Neuronal stem cell (in vitro differentiated cells): ENCODE measurements at regions not wholly inside any gene's neighbourhood (a gene's known extent, or its start where the extent isn't known, plus 50 kb on each side); places are given as distances from the start of the nearest gene placed in this dataset.
"Not testable (repeated sequence)": the region's sequence is repeated elsewhere in the genome, so short reads cannot be mapped to it uniquely, and the experiment has no call there.

Source experiments
- DNase-seq: peaks from one replicate; pipeline ENCODE4 v3.0.0-alpha.2; 2013; ENCODE audit warnings: low spot score
- H2AFZ ChIP-seq: one replicate; pipeline ENCODE4 v1.6.1; 2013; ENCODE audit warnings: mild to moderate bottlenecking, low read length, inconsistent platforms
- H2AK5ac ChIP-seq: 2 replicates; pipeline ENCODE4 v1.6.1; 2013; ENCODE audit warnings: low read depth, mild to moderate bottlenecking, inconsistent platforms, low read length, moderate library complexity, mixed read lengths
- H2BK120ac ChIP-seq: 2 replicates; pipeline ENCODE4 v1.6.1; 2013; ENCODE audit warnings: low read depth, mild to moderate bottlenecking, inconsistent platforms, low read length, moderate library complexity, mixed read lengths
- H2BK12ac ChIP-seq: one replicate; pipeline ENCODE4 v1.6.1; 2013; ENCODE audit warnings: low read length, inconsistent platforms
- H2BK15ac ChIP-seq: 2 replicates; pipeline ENCODE4 v1.6.1; 2013; ENCODE audit warnings: mild to moderate bottlenecking, low read length, inconsistent platforms, mixed read lengths
- H2BK5ac ChIP-seq: one replicate; pipeline ENCODE4 v1.6.1; 2013; ENCODE audit warnings: inconsistent platforms, mild to moderate bottlenecking, low read length, moderate library complexity
- H3K14ac ChIP-seq: one replicate; pipeline ENCODE4 v1.6.1; 2013; ENCODE audit warnings: low read length, inconsistent platforms
- H3K18ac ChIP-seq: 2 replicates; pipeline ENCODE4 v1.6.1; 2013; ENCODE audit warnings: low read length, inconsistent platforms
- H3K23ac ChIP-seq: 2 replicates; pipeline ENCODE4 v1.6.1; 2013; ENCODE audit warnings: low read depth, mild to moderate bottlenecking, mixed read lengths, low read length, inconsistent platforms; ENCODE audit not compliant: poor library complexity
- H3K27ac ChIP-seq: replicated peaks from 3 replicates; pipeline ENCODE4 v1.5.1; 2013; ENCODE audit warnings: low read length, inconsistent platforms
- H3K27me3 ChIP-seq, 3 experiments: 2 replicates each; pipeline ENCODE4 v1.6.1; 2013; ENCODE audit warnings: low read length in 3 of 3, mild to moderate bottlenecking in 2 of 3, inconsistent platforms in 1 of 3, low read depth in 1 of 3, mixed read lengths in 1 of 3, moderate library complexity in 1 of 3; ENCODE audit not compliant: control insufficient read depth in 3 of 3, insufficient read depth in 3 of 3
- H3K36me3 ChIP-seq, 2 donors: replicated peaks in 1 of 2; 2 replicates each; pipeline ENCODE4 v1.6.1; 2013; ENCODE audit warnings: low read length in 2 of 2; ENCODE audit not compliant: control insufficient read depth in 2 of 2, insufficient read depth in 2 of 2
- H3K4ac ChIP-seq: 2 replicates; pipeline ENCODE4 v1.6.1; 2013; ENCODE audit warnings: inconsistent platforms, mild to moderate bottlenecking, low read length, moderate library complexity
- H3K4me1 ChIP-seq, 2 donors: 1 replicate in 1 of 2; 2 replicates in 1 of 2; pipeline ENCODE4 v1.6.1; 2013; ENCODE audit warnings: low read length in 2 of 2, low read depth in 1 of 2; ENCODE audit not compliant: control insufficient read depth in 2 of 2, insufficient read depth in 1 of 2
- H3K4me2 ChIP-seq: one replicate; pipeline ENCODE4 v1.6.1; 2013; ENCODE audit warnings: mild to moderate bottlenecking, low read length, inconsistent platforms; ENCODE audit not compliant: insufficient read depth, poor library complexity, severe bottlenecking
- H3K4me3 ChIP-seq, 2 donors: 2 replicates each; pipeline ENCODE4 v1.5.1; 2013; ENCODE audit warnings: low read length in 2 of 2, mild to moderate bottlenecking in 2 of 2, inconsistent platforms in 1 of 2, moderate library complexity in 1 of 2
- H3K79me1 ChIP-seq: one replicate; pipeline ENCODE4 v1.6.1; 2013; ENCODE audit warnings: low read depth, mild to moderate bottlenecking, inconsistent platforms, low read length, moderate library complexity
- H3K9ac ChIP-seq: one replicate; pipeline ENCODE4 v1.6.1; 2013; ENCODE audit warnings: mild to moderate bottlenecking, low read depth, low read length, inconsistent platforms; ENCODE audit not compliant: poor library complexity
- H3K9me3 ChIP-seq, 2 donors: replicated peaks in 1 of 2; 2 replicates each; pipeline versions ENCODE3 to v1.6.1; 2013; ENCODE audit warnings: low read length in 2 of 2, mild to moderate bottlenecking in 2 of 2, inconsistent platforms in 1 of 2, low read depth in 1 of 2, mixed read lengths in 1 of 2, moderate library complexity in 1 of 2; ENCODE audit not compliant: control insufficient read depth in 2 of 2, insufficient read depth in 1 of 2
- H4K8ac ChIP-seq: one replicate; pipeline ENCODE4 v1.6.1; 2013; ENCODE audit warnings: low read depth, mild to moderate bottlenecking, inconsistent platforms, low read length, moderate library complexity
- H4K91ac ChIP-seq: one replicate; pipeline ENCODE4 v1.6.1; 2013; ENCODE audit warnings: low read length, low read depth, mild to moderate bottlenecking, inconsistent platforms; ENCODE audit not compliant: poor library complexity
- WGBS, 2 donors: extraction: QIAGEN DNeasy Blood & Tissue Kit; methylation state at CpG; one replicate each; pipeline ENCODE4 v1.1.7; 2013; ENCODE audit warnings: missing lambda C conversion rate in 2 of 2, mixed read lengths in 1 of 2; ENCODE audit not compliant: insufficient read length in 2 of 2, insufficient replicate concordance in 1 of 2; ENCODE audit errors: extremely low coverage in 2 of 2; 5-methylcytosine and 5-hydroxymethylcytosine counted together

DNA sequence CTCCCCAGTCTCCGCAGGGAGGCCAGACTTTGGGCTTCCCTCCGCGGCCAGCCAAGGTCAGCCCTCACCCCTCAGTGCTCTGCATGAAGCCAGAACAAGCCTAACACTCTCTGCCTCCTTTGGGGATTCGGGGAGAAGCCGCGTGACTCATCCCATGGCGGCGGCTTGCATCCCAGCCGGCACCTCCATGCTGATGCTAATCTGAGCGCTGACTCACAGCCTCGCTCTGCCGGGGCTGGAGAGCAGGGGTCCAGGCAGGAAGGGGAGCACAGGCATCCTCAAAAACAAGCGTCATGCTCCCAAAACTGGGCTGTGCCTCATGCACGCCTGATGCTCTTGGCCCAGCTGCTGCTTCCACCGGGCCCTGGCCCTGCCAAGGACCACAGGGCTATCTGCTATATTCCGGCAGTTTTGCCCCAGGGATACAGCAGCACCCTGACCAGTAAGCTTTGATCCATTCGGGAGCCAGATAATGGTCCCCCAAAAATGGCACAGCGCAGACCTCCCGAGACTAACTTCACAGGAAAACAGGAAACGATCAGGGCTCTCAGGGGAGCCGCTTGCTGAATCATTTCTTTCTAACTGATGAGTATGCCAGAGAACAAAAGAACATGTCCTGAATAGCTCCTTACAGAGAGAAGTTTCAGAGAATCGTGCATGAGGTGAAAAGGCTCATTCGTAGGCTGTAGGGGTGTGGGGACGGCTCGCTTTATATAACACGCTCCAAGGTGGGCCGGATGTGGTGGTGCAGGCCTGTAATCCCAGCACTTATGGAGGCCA, 254.4 kb upstream of the USP9Y start:
- not testable (repeated sequence) for H3K9ac ChIP-seq, H3K27me3 ChIP-seq, H3K4me2 ChIP-seq, H3K36me3 ChIP-seq, H3K4ac ChIP-seq, H3K27ac ChIP-seq, H2BK15ac ChIP-seq, H3K79me1 ChIP-seq, H2BK5ac ChIP-seq, H4K91ac ChIP-seq, H3K4me1 ChIP-seq, H2BK120ac ChIP-seq, H3K4me3 ChIP-seq, H3K14ac ChIP-seq, H4K8ac ChIP-seq, H3K18ac ChIP-seq, H2AK5ac ChIP-seq, H2AFZ ChIP-seq, DNase-seq, H2BK12ac ChIP-seq, H3K9me3 ChIP-seq, H3K23ac ChIP-seq
- WGBS, 2 donors, result no CpG with 5 or more reads among the region's 27 CpGs

GRCh38 chrY:12448561-12448960, 252.5 kb upstream of the USP9Y start:
- DNase-seq, H3K4me1 ChIP-seq, H3K27ac ChIP-seq, H2BK120ac ChIP-seq, H2BK12ac ChIP-seq, H3K27me3 ChIP-seq, H3K4me2 ChIP-seq, H3K18ac ChIP-seq, H4K91ac ChIP-seq, H3K4me3 ChIP-seq, H3K79me1 ChIP-seq, H3K9me3 ChIP-seq, H2BK15ac ChIP-seq, H2BK5ac ChIP-seq, H3K36me3 ChIP-seq, H2AK5ac ChIP-seq, H3K14ac ChIP-seq, H3K23ac ChIP-seq, H3K9ac ChIP-seq, H4K8ac ChIP-seq, H2AFZ ChIP-seq, H3K4ac ChIP-seq: not testable (repeated sequence)
- no CpG with 5 or more reads among the region's 6 CpGs for WGBS, 2 donors

GRCh38 chrY:12453318-12453717, 247.7 kb upstream of the USP9Y start:
- not testable (repeated sequence) for H3K27ac ChIP-seq, H3K36me3 ChIP-seq, DNase-seq, H3K9ac ChIP-seq, H3K27me3 ChIP-seq, H3K23ac ChIP-seq, H3K9me3 ChIP-seq, H2BK15ac ChIP-seq, H3K4me3 ChIP-seq, H2AK5ac ChIP-seq, H3K14ac ChIP-seq, H4K91ac ChIP-seq, H3K4me2 ChIP-seq, H2BK12ac ChIP-seq, H3K18ac ChIP-seq, H3K4me1 ChIP-seq, H2BK120ac ChIP-seq, H2BK5ac ChIP-seq, H3K79me1 ChIP-seq, H2AFZ ChIP-seq, H4K8ac ChIP-seq, H3K4ac ChIP-seq
- no CpG with 5 or more reads among the region's 26 CpGs for WGBS, 2 donors

DNA sequence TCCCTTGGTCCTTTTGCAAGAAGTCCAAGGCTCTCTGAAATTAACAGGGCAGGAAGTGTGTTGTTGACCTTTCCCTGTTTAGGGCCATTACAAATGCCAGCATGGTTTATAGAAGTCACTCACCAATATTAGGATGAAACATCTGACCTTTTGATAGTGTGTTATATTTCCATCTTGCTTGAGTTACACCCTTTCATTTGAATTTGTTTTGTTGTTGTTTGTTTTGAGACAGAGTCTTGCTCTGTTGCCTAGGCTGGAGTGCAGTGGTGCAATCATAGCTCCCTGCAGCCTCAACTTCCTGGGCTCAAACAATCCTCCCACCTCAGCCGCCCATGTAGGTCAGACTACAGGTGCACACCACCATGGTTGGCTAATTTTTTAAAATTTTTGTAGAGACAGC, 241.1 kb upstream of the USP9Y start:
- Histone ChIP-seq H3K4me3 (no peak overlapping the region), H2AFZ (no peak overlapping the region), H3K79me1 (no peaks in the 10 kb centered on the region), H4K8ac (no peak overlapping the region), H3K9me3 (no peaks in the 10 kb centered on the region), H3K14ac (no peak overlapping the region), H3K27me3 (no peaks in the 10 kb centered on the region), H3K18ac (no peak overlapping the region), H3K9ac (no peak overlapping the region), H3K4me2 (no peak overlapping the region), H2AK5ac (no peak overlapping the region), H3K36me3 (no peaks in the 10 kb centered on the region), H3K4ac (no peak overlapping the region), H3K23ac (no peak overlapping the region), H2BK5ac (no peak overlapping the region), H2BK120ac (no peak overlapping the region), H2BK12ac (no peak overlapping the region), H2BK15ac (no peak overlapping the region), H3K27ac (no peak overlapping the region), H4K91ac (no peak overlapping the region), H3K4me1 (no peaks in the 10 kb centered on the region)
- no peak for DNase-seq
- WGBS, 2 donors, result no CpG with 5 or more reads among the region's 1 CpG
